ENCODE measurements at regions not wholly inside any gene's neighbourhood (a gene's known extent, or its start where the extent isn't known, plus 50 kb on each side); places are given as distances from the start of the nearest gene placed in this dataset.
"Not testable (repeated sequence)": the region's sequence is repeated elsewhere in the genome, so short reads cannot be mapped to it uniquely, and the experiment has no call there.

GRCh38 chr7:37604078-37604477 is 79.5 kb upstream of the GPR141 start:
- ATAC-seq (ENCODE audit: low FRiP score in 2 of 2): no peak
- no peaks in the 10 kb centered on the region for H3K27me3 ChIP-seq
- no peak for DNase-seq
- H3K36me3 ChIP-seq: no peaks in the 10 kb centered on the region
- no peak overlapping the region for H3K27ac ChIP-seq
- no peak overlapping the region for H3K4me3 ChIP-seq
- TF ChIP-seq POLR2A (IDR thresholded peaks at IDR 0.05): no peak
- no peak for TF ChIP-seq POLR2AphosphoS5 (IDR thresholded peaks at IDR 0.05)
- WGBS, 2 donors: 67 to 91% methylated on average over 1 of the region's 1 CpG
- H3K4me1 ChIP-seq: no peaks in the 10 kb centered on the region
- H3K9me3 ChIP-seq: no peaks in the 10 kb centered on the region

GRCh38 chr7:37617406-37617805 is 66.2 kb upstream of the GPR141 start:
- not testable (repeated sequence) for H3K27me3 ChIP-seq; DNase-seq; H3K4me1 ChIP-seq; H3K36me3 ChIP-seq; ATAC-seq (ENCODE audit: low FRiP score in 2 of 2); H3K4me3 ChIP-seq; H3K9me3 ChIP-seq; H3K27ac ChIP-seq
- 91 to 94% methylated on average over 13 to 14 of the region's 16 CpGs for WGBS, 2 donors

- Histone ChIP-seq H3K4me1 (no peaks in the 10 kb centered on the region), H3K36me3 (no peaks in the 10 kb centered on the region), H3K27ac (no peak overlapping the region), H3K4me3 (no peak overlapping the region), H3K27me3 (no peaks in the 10 kb centered on the region), H3K9me3 (peaks cover 0 to 10% (median 2%) of the 10 kb centered on the region in 4 donors)
- DNase-seq: no peak
- TF ChIP-seq POLR2A (IDR thresholded peaks at IDR 0.05) (no peak), CTCF (IDR thresholded peaks at IDR 0.05) (no peak), POLR2AphosphoS5 (IDR thresholded peaks at IDR 0.05) (no peak), EP300 (IDR thresholded peaks at IDR 0.05) (no peak)
- no peak for ATAC-seq (ENCODE audit: low FRiP score in 2 of 2)
- WGBS, 2 donors: 56 to 69% methylated on average over 1 of the region's 1 CpG
Measured at GRCh38 chr7:37633048-37633447, 50.5 kb upstream of the GPR141 start.

Measured in upper lobe of left lung (tissue), 6 donors.